Panc1 (cell line): ENCODE measurements at regions not wholly inside any gene's neighbourhood (a gene's known extent, or its start where the extent isn't known, plus 50 kb on each side); places are given as distances from the start of the nearest gene placed in this dataset.

ENCODE experiments used
- TCF7L2 ChIP-seq: IDR thresholded peaks from 2 replicates; pipeline ENCODE4 v1.6.1; 2011; ENCODE audit warnings: mild to moderate bottlenecking, low read depth, low read length, inconsistent platforms
- TF ChIP-seq, protein P1 (sequence below): fragments of 450-650 bp; IDR thresholded peaks from 2 replicates; pipeline ENCODE4 v1.5.1; 2017; ENCODE audit warnings: mild to moderate bottlenecking

DNA sequence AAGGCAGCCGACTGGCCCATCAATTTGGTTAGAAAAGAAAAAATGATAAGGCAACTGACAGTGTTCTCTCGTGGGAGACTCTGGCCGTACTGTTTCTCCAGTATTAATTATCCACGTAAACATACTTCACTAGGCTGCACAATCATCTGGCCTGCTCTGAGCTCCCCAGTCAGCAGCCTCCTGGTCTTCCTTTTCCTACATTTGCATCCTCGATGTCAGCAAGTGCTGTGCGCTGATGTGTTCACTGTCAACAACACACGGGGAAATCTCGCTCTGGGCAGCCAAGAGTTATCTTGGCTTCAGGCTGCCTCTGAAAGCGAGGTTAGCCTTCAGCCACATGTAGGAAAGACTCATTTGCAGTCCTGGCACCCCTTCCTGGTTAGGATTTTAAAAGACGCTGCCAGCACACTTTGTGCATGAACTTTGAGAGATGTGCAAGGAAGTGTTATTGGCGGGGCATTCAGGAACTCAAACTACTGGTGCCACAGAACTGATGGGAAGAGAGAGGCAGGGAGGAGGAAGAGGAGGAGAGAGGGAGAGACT, 460.5 kb upstream of the ARID1B start:
- no peak for TF ChIP-seq TCF7L2
- TF ChIP-seq, protein P1, sequence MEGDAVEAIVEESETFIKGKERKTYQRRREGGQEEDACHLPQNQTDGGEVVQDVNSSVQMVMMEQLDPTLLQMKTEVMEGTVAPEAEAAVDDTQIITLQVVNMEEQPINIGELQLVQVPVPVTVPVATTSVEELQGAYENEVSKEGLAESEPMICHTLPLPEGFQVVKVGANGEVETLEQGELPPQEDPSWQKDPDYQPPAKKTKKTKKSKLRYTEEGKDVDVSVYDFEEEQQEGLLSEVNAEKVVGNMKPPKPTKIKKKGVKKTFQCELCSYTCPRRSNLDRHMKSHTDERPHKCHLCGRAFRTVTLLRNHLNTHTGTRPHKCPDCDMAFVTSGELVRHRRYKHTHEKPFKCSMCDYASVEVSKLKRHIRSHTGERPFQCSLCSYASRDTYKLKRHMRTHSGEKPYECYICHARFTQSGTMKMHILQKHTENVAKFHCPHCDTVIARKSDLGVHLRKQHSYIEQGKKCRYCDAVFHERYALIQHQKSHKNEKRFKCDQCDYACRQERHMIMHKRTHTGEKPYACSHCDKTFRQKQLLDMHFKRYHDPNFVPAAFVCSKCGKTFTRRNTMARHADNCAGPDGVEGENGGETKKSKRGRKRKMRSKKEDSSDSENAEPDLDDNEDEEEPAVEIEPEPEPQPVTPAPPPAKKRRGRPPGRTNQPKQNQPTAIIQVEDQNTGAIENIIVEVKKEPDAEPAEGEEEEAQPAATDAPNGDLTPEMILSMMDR: no peak
